Anterior cingulate cortex (tissue), 58 donors: ENCODE measurements at regions not wholly inside any gene's neighbourhood (a gene's known extent, or its start where the extent isn't known, plus 50 kb on each side); places are given as distances from the start of the nearest gene placed in this dataset.
A peak's percentile ranks its signal among the peaks of the same experiment; 100 is the strongest.
"Not testable (repeated sequence)": the region's sequence is repeated elsewhere in the genome, so short reads cannot be mapped to it uniquely, and the experiment has no call there.

ENCODE experiments used
- DNase-seq, 58 donors: peaks; one replicate each; lab custom pipeline; 2025; lab: John Stamatoyannopoulos, UW

GRCh38 chr4:53959343-53960120, 104.9 kb downstream of the CHIC2 start:
- no peak for DNase-seq

GRCh38 chr4:53956454-53956853, 108.0 kb downstream of the CHIC2 start:
- no peak for DNase-seq

- DNase-seq, result no peak
These were observed 108.4 kb downstream of the CHIC2 start for GRCh38 chr4:53956053-53956452.

GRCh38 chr4:53951414-53951813, 113.0 kb downstream of the CHIC2 start:
- no peak for DNase-seq

- no peak for DNase-seq
These were observed 120.9 kb downstream of the CHIC2 start for GRCh38 chr4:53943345-53944085.

- DNase-seq, result no peak
These were observed 121.7 kb downstream of the CHIC2 start for GRCh38 chr4:53942712-53943111.

GRCh38 chr4:53941331-53941730, 123.1 kb downstream of the CHIC2 start:
- no peak for DNase-seq

- not testable (repeated sequence) for DNase-seq
These were observed 124.5 kb downstream of the CHIC2 start for GRCh38 chr4:53939892-53940291.

GRCh38 chr4:53937918-53938317, 126.5 kb downstream of the CHIC2 start:
- DNase-seq, result no peak

- DNase-seq, result no peak
These were observed 127.1 kb downstream of the CHIC2 start for GRCh38 chr4:53937327-53937726.

GRCh38 chr4:53935780-53936179, 128.6 kb downstream of the CHIC2 start:
- no peak for DNase-seq

GRCh38 chr4:53932796-53933610, 131.4 kb downstream of the CHIC2 start:
- DNase-seq, result no peak

GRCh38 chr4:53931461-53931961, 132.9 kb downstream of the CHIC2 start:
- no peak for DNase-seq

- DNase-seq, result peak in 51 of 58 donors; percentile 4 to 75 (median 50)
These were observed 134.2 kb downstream of the CHIC2 start for GRCh38 chr4:53929955-53930798.

GRCh38 chr4:53929311-53929710, 135.1 kb downstream of the CHIC2 start:
- no peak for DNase-seq

GRCh38 chr4:53928825-53929224, 135.6 kb downstream of the CHIC2 start:
- no peak for DNase-seq

GRCh38 chr4:53925050-53925605, 139.3 kb downstream of the CHIC2 start:
- DNase-seq, result no peak

- DNase-seq, result no peak
These were observed 139.9 kb downstream of the CHIC2 start for GRCh38 chr4:53924333-53925049.

GRCh38 chr4:53923921-53924320, 140.5 kb downstream of the CHIC2 start:
- DNase-seq, result no peak
